HL-60 (cell line): ENCODE measurements at regions not wholly inside any gene's neighbourhood (a gene's known extent, or its start where the extent isn't known, plus 50 kb on each side); places are given as distances from the start of the nearest gene placed in this dataset.

ENCODE experiments used
- TF ChIP-seq, protein P1 (sequence below): IDR thresholded peaks from one replicate; pipeline ENCODE4 v1.5.1; 2011; ENCODE audit warnings: low read length, control low read depth, inconsistent platforms; ENCODE audit not compliant: insufficient read depth
- TF ChIP-seq, protein P2 (sequence below): IDR thresholded peaks from 2 replicates; pipeline ENCODE4 v1.6.1; 2012; ENCODE audit warnings: low read depth; ENCODE audit not compliant: insufficient replicate concordance

DNA sequence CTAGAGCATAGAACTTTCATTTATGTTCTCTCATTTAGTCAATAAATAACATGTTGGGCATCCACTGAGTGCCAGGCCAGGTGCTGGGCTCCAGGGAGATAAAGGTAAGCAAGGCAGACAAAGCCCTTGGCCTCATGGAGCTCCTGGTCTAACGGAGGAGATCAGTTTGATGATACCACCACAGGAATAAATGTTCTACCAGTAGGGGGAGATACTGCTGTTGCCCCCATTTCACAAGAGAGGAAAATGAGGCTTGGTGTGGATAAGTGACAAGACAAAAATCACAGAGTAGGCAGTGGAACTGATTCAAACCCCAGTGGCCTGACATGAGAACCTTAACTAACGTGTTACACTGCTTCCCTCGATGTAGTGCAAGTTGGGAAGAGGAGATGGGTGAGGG lies 80.4 kb upstream of the ERCC4 start:
- TF ChIP-seq, protein P1, sequence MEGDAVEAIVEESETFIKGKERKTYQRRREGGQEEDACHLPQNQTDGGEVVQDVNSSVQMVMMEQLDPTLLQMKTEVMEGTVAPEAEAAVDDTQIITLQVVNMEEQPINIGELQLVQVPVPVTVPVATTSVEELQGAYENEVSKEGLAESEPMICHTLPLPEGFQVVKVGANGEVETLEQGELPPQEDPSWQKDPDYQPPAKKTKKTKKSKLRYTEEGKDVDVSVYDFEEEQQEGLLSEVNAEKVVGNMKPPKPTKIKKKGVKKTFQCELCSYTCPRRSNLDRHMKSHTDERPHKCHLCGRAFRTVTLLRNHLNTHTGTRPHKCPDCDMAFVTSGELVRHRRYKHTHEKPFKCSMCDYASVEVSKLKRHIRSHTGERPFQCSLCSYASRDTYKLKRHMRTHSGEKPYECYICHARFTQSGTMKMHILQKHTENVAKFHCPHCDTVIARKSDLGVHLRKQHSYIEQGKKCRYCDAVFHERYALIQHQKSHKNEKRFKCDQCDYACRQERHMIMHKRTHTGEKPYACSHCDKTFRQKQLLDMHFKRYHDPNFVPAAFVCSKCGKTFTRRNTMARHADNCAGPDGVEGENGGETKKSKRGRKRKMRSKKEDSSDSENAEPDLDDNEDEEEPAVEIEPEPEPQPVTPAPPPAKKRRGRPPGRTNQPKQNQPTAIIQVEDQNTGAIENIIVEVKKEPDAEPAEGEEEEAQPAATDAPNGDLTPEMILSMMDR: no peak
- TF ChIP-seq, protein P2, sequence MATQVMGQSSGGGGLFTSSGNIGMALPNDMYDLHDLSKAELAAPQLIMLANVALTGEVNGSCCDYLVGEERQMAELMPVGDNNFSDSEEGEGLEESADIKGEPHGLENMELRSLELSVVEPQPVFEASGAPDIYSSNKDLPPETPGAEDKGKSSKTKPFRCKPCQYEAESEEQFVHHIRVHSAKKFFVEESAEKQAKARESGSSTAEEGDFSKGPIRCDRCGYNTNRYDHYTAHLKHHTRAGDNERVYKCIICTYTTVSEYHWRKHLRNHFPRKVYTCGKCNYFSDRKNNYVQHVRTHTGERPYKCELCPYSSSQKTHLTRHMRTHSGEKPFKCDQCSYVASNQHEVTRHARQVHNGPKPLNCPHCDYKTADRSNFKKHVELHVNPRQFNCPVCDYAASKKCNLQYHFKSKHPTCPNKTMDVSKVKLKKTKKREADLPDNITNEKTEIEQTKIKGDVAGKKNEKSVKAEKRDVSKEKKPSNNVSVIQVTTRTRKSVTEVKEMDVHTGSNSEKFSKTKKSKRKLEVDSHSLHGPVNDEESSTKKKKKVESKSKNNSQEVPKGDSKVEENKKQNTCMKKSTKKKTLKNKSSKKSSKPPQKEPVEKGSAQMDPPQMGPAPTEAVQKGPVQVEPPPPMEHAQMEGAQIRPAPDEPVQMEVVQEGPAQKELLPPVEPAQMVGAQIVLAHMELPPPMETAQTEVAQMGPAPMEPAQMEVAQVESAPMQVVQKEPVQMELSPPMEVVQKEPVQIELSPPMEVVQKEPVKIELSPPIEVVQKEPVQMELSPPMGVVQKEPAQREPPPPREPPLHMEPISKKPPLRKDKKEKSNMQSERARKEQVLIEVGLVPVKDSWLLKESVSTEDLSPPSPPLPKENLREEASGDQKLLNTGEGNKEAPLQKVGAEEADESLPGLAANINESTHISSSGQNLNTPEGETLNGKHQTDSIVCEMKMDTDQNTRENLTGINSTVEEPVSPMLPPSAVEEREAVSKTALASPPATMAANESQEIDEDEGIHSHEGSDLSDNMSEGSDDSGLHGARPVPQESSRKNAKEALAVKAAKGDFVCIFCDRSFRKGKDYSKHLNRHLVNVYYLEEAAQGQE: no peak
